OCI-LY7 (cell line): ENCODE measurements at regions not wholly inside any gene's neighbourhood (a gene's known extent, or its start where the extent isn't known, plus 50 kb on each side); places are given as distances from the start of the nearest gene placed in this dataset.

Experiments
- EZH2phosphoT487 ChIP-seq: fragments of 200-600 bp; sonication (generic); IDR thresholded peaks from 2 replicates; pipeline ENCODE4 v1.6.1; 2018; ENCODE audit warnings: low read depth, borderline replicate concordance, mild to moderate bottlenecking, mixed run types, antibody characterized with exemption, low read length, moderate library complexity, mixed read lengths
- TF ChIP-seq, protein P1 (sequence below): fragments of 200-600 bp; sonication (generic); conservative IDR thresholded peaks from 2 replicates; pipeline ENCODE4 v1.5.1; 2014; ENCODE audit warnings: mild to moderate bottlenecking, antibody characterized with exemption, low read length, moderate library complexity, mixed read lengths

DNA sequence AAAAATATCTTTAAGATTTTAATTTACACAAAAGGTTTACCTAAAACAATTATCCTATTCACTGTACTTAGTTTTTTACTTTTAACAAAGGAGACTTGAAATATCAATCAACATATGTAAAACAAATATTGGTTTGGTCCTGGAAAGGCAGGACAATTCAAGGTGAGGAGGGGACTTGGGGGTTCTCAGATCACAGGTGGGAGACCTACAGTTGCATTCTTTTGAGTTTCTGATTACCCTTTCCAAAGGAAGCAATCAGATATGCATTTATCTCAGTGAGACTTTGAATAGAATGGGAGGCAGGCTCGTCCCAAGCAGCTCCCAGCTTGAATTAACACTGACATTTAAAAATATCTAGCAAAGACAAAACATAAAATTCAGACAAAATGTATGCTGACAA lies 1917.3 kb downstream of the C4orf33 start:
- TF ChIP-seq, protein P1, sequence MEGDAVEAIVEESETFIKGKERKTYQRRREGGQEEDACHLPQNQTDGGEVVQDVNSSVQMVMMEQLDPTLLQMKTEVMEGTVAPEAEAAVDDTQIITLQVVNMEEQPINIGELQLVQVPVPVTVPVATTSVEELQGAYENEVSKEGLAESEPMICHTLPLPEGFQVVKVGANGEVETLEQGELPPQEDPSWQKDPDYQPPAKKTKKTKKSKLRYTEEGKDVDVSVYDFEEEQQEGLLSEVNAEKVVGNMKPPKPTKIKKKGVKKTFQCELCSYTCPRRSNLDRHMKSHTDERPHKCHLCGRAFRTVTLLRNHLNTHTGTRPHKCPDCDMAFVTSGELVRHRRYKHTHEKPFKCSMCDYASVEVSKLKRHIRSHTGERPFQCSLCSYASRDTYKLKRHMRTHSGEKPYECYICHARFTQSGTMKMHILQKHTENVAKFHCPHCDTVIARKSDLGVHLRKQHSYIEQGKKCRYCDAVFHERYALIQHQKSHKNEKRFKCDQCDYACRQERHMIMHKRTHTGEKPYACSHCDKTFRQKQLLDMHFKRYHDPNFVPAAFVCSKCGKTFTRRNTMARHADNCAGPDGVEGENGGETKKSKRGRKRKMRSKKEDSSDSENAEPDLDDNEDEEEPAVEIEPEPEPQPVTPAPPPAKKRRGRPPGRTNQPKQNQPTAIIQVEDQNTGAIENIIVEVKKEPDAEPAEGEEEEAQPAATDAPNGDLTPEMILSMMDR = no peak
- TF ChIP-seq EZH2phosphoT487 = no peak
